GM23338 (cell line): ENCODE measurements at regions not wholly inside any gene's neighbourhood (a gene's known extent, or its start where the extent isn't known, plus 50 kb on each side); places are given as distances from the start of the nearest gene placed in this dataset.

Experiments
- ATAC-seq: fragments of 200-7000 bp; cut with Tn5 transposase; 3 replicates; pipeline ENCODE4 v1.9.1; 2020
- DNase-seq: peaks from one replicate; pipeline ENCODE4 v3.0.0-alpha.2; 2015; ENCODE audit warnings: low spot score
- H2AFZ ChIP-seq: fragments of 200-600 bp; sonication (generic); 2 replicates; pipeline ENCODE4 v1.8.0; 2016; ENCODE audit warnings: antibody characterized with exemption, mild to moderate bottlenecking, moderate library complexity
- H3F3A ChIP-seq: fragments of 200-600 bp; sonication (generic); replicated peaks from 2 replicates; pipeline ENCODE4 v1.8.0; 2017; ENCODE audit warnings: antibody characterized with exemption, mixed run types, low read depth
- H3K27ac ChIP-seq: fragments of 200-600 bp; sonication (generic); 2 replicates; pipeline ENCODE4 v1.6.1; 2016; ENCODE audit warnings: low read depth
- H3K27me3 ChIP-seq: fragments of 200-600 bp; sonication (generic); 2 replicates; pipeline ENCODE4 v1.8.0; 2016; ENCODE audit warnings: mild to moderate bottlenecking, mixed run types, moderate library complexity; ENCODE audit not compliant: insufficient read depth
- H3K36me3 ChIP-seq: fragments of 200-600 bp; sonication (generic); 2 replicates; pipeline ENCODE4 v1.8.0; 2016; ENCODE audit warnings: mild to moderate bottlenecking; ENCODE audit not compliant: insufficient read depth
- H3K4me1 ChIP-seq: fragments of 200-600 bp; sonication (generic); 2 replicates; pipeline ENCODE4 v1.8.0; 2016; ENCODE audit warnings: mild to moderate bottlenecking, moderate library complexity; ENCODE audit not compliant: insufficient read depth
- H3K4me2 ChIP-seq: fragments of 200-600 bp; sonication (generic); 2 replicates; pipeline ENCODE4 v1.7.1; 2017; ENCODE audit warnings: mixed run types
- H3K4me3 ChIP-seq: fragments of 200-600 bp; sonication (generic); 2 replicates; pipeline ENCODE4 v1.6.1; 2016; ENCODE audit warnings: mixed run types
- H3K79me2 ChIP-seq: fragments of 200-600 bp; sonication (generic); replicated peaks from 2 replicates; pipeline ENCODE4 v1.8.0; 2017; ENCODE audit warnings: mild to moderate bottlenecking; ENCODE audit not compliant: insufficient read depth
- H3K9me2 ChIP-seq: fragments of 200-600 bp; sonication (generic); 2 replicates; pipeline ENCODE4 v1.8.0; 2017; ENCODE audit not compliant: insufficient read depth
- H4K20me1 ChIP-seq: fragments of 200-600 bp; sonication (generic); replicated peaks from 2 replicates; pipeline ENCODE4 v1.8.0; 2017; ENCODE audit warnings: mild to moderate bottlenecking; ENCODE audit not compliant: insufficient read depth
- H3K27ac Mint-ChIP-seq: 2 replicates; pipeline ENCODE4 v1.8.0; 2020; ENCODE audit warnings: inconsistent platforms, mild to moderate bottlenecking, moderate library complexity, mixed read lengths
- H3K27me3 Mint-ChIP-seq: 3 replicates; pipeline ENCODE4 v1.8.0; 2022; ENCODE audit warnings: low read depth, mild to moderate bottlenecking, moderate library complexity, mixed read lengths, inconsistent platforms; ENCODE audit not compliant: insufficient read depth, poor library complexity
- H3K36me3 Mint-ChIP-seq: 3 replicates; pipeline ENCODE4 v1.8.0; 2021; ENCODE audit warnings: low read depth, mild to moderate bottlenecking, inconsistent platforms, moderate library complexity, mixed read lengths
- H3K4me1 Mint-ChIP-seq: 3 replicates; pipeline ENCODE4 v1.8.0; 2020; ENCODE audit warnings: mild to moderate bottlenecking, inconsistent platforms, mixed read lengths
- H3K4me3 Mint-ChIP-seq: 3 replicates; pipeline ENCODE4 v1.8.0; 2021; ENCODE audit warnings: moderate library complexity, mild to moderate bottlenecking, inconsistent platforms, mixed read lengths
- H3K9me3 Mint-ChIP-seq: 3 replicates; pipeline ENCODE4 v1.8.0; 2020; ENCODE audit warnings: moderate library complexity, mild to moderate bottlenecking, inconsistent platforms, mixed read lengths
- EZH2 ChIP-seq: fragments of 200-600 bp; sonication (generic); IDR thresholded peaks from one replicate; pipeline ENCODE4 v1.8.0; 2017; ENCODE audit warnings: antibody characterized with exemption, mild to moderate bottlenecking, low read depth; ENCODE audit not compliant: unreplicated experiment
- JUNB ChIP-seq: IDR thresholded peaks from one replicate; pipeline ENCODE4 v1.6.1; 2016; ENCODE audit warnings: antibody characterized with exemption; ENCODE audit not compliant: unreplicated experiment
- POLR2AphosphoS5 ChIP-seq: IDR thresholded peaks from 2 replicates; pipeline ENCODE4 v1.6.1; 2016; ENCODE audit warnings: antibody characterized with exemption, low read depth
- STAT1 ChIP-seq: IDR thresholded peaks from one replicate; pipeline ENCODE4 v1.6.1; 2016; ENCODE audit warnings: antibody characterized with exemption; ENCODE audit not compliant: unreplicated experiment
- ZNF114 ChIP-seq: fragments of 250-450 bp; sonication (Bioruptor Pico); IDR thresholded peaks from 2 replicates; pipeline ENCODE4 v1.5.0; 2020; ENCODE audit warnings: mild to moderate bottlenecking, moderate library complexity
- TF ChIP-seq, protein P1 (sequence below), 2 experiments: fragments of 200-600 bp in 1 of 2; sonication (generic) in 1 of 2; conservative IDR thresholded peaks; 2 replicates each; pipeline versions ENCODE4 v1.5.1 to v1.6.1; 2016 to 2017; ENCODE audit warnings: antibody characterized with exemption in 2 of 2, low read depth in 2 of 2, mild to moderate bottlenecking in 2 of 2, moderate library complexity in 1 of 2
- TF ChIP-seq, protein P2 (sequence below): fragments of 250-450 bp; sonication (Bioruptor Pico); IDR thresholded peaks from 2 replicates; pipeline ENCODE4 v1.5.0; 2020; ENCODE audit warnings: mild to moderate bottlenecking, moderate library complexity
- TF ChIP-seq, protein P3 (sequence below): IDR thresholded peaks from one replicate; pipeline ENCODE4 v1.6.1; 2018; ENCODE audit warnings: antibody characterized with exemption; ENCODE audit not compliant: unreplicated experiment

DNA sequence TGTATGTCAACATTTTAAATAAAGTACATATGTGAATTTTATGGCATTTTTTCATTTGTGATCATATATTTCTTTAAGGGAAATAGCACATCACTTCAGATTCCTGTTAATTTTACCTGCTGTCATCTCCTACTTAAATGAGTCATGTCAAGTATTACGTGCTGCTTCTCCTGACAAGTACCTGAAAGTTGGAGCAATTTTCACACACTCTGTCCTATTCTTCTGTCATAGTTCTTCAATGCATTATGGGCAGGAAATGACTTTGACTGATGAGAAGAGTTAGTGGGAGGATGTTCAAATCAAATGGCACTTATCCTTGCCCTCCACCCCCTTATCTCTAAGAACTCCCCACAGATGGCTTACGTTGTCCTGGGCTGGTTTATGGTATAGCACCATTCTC is 64.2 kb upstream of the SYTL5 start (continued):
- TF ChIP-seq, protein P1, sequence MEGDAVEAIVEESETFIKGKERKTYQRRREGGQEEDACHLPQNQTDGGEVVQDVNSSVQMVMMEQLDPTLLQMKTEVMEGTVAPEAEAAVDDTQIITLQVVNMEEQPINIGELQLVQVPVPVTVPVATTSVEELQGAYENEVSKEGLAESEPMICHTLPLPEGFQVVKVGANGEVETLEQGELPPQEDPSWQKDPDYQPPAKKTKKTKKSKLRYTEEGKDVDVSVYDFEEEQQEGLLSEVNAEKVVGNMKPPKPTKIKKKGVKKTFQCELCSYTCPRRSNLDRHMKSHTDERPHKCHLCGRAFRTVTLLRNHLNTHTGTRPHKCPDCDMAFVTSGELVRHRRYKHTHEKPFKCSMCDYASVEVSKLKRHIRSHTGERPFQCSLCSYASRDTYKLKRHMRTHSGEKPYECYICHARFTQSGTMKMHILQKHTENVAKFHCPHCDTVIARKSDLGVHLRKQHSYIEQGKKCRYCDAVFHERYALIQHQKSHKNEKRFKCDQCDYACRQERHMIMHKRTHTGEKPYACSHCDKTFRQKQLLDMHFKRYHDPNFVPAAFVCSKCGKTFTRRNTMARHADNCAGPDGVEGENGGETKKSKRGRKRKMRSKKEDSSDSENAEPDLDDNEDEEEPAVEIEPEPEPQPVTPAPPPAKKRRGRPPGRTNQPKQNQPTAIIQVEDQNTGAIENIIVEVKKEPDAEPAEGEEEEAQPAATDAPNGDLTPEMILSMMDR (conservative IDR thresholded peaks at IDR 0.05; ENCODE audit: low read depth in 2 of 2) = no peak

DNA sequence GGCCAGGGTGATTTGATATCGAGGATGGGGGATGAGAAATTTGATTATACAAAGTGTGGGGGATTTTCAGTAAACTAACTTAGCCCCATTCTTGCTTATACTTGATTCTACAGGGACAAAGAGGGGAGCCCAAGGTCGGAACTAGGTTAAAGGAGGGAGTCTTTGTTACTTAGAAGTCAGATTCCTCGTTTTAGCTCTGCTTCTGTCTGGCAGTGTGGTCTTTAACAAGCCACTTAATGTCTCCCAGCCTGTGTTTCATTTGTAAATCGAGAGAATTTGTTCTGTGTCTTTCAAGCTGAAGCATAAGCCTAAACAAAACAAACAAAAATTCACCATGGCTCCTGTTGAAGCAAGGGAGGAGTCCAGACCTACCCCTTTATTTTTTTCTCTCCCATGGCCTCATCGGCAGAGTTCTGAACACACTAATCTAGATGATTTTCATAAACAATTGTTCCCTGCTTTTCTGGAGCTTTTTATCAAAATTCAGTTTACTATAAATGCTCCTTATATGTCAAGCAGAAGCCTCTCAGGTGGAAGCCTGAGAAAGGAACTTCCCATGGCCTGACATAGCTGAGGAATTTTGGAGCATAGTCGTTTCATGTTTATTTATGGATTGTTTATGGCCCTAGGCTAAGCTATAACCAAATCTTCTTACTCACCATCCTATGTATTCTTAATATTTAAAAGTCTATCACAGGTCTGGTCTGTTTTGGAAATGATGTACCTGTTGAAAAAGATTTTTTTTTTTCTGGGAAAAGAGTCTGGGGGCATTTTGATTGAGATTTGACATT is 62.6 kb upstream of the SYTL5 start:
- Mint-ChIP-seq H3K4me3 (no peak overlapping the region), H3K27ac (no peak overlapping the region; the same call in none of the 2 replicates), H3K4me1 (peaks cover 12% of the 10 kb centered on the region), H3K9me3 (no peaks in the 10 kb centered on the region; the same call in 2 of the 3 replicates), H3K27me3 (no peaks in the 10 kb centered on the region), H3K36me3 (no peaks in the 10 kb centered on the region)
- no peaks in the 10 kb centered on the region for H3K27me3 ChIP-seq
- no peaks in the 10 kb centered on the region for H3K79me2 ChIP-seq
- H2AFZ ChIP-seq = no peak overlapping the region
- no peaks in the 10 kb centered on the region for H3K9me2 ChIP-seq
- H3K36me3 ChIP-seq = no peaks in the 10 kb centered on the region
- no peaks in the 10 kb centered on the region for H3F3A ChIP-seq
- ATAC-seq (no peak), DNase-seq (peak; percentile 3)
- H3K4me2 ChIP-seq = no peak overlapping the region; the same call in 1 of the 2 replicates
- H3K4me3 ChIP-seq = no peak overlapping the region
- H3K4me1 ChIP-seq = peaks cover 6% of the 10 kb centered on the region
- no peak overlapping the region for H3K27ac ChIP-seq
- H4K20me1 ChIP-seq = no peaks in the 10 kb centered on the region
- no peak for TF ChIP-seq EZH2
- no peak for TF ChIP-seq STAT1
- TF ChIP-seq, protein P2, sequence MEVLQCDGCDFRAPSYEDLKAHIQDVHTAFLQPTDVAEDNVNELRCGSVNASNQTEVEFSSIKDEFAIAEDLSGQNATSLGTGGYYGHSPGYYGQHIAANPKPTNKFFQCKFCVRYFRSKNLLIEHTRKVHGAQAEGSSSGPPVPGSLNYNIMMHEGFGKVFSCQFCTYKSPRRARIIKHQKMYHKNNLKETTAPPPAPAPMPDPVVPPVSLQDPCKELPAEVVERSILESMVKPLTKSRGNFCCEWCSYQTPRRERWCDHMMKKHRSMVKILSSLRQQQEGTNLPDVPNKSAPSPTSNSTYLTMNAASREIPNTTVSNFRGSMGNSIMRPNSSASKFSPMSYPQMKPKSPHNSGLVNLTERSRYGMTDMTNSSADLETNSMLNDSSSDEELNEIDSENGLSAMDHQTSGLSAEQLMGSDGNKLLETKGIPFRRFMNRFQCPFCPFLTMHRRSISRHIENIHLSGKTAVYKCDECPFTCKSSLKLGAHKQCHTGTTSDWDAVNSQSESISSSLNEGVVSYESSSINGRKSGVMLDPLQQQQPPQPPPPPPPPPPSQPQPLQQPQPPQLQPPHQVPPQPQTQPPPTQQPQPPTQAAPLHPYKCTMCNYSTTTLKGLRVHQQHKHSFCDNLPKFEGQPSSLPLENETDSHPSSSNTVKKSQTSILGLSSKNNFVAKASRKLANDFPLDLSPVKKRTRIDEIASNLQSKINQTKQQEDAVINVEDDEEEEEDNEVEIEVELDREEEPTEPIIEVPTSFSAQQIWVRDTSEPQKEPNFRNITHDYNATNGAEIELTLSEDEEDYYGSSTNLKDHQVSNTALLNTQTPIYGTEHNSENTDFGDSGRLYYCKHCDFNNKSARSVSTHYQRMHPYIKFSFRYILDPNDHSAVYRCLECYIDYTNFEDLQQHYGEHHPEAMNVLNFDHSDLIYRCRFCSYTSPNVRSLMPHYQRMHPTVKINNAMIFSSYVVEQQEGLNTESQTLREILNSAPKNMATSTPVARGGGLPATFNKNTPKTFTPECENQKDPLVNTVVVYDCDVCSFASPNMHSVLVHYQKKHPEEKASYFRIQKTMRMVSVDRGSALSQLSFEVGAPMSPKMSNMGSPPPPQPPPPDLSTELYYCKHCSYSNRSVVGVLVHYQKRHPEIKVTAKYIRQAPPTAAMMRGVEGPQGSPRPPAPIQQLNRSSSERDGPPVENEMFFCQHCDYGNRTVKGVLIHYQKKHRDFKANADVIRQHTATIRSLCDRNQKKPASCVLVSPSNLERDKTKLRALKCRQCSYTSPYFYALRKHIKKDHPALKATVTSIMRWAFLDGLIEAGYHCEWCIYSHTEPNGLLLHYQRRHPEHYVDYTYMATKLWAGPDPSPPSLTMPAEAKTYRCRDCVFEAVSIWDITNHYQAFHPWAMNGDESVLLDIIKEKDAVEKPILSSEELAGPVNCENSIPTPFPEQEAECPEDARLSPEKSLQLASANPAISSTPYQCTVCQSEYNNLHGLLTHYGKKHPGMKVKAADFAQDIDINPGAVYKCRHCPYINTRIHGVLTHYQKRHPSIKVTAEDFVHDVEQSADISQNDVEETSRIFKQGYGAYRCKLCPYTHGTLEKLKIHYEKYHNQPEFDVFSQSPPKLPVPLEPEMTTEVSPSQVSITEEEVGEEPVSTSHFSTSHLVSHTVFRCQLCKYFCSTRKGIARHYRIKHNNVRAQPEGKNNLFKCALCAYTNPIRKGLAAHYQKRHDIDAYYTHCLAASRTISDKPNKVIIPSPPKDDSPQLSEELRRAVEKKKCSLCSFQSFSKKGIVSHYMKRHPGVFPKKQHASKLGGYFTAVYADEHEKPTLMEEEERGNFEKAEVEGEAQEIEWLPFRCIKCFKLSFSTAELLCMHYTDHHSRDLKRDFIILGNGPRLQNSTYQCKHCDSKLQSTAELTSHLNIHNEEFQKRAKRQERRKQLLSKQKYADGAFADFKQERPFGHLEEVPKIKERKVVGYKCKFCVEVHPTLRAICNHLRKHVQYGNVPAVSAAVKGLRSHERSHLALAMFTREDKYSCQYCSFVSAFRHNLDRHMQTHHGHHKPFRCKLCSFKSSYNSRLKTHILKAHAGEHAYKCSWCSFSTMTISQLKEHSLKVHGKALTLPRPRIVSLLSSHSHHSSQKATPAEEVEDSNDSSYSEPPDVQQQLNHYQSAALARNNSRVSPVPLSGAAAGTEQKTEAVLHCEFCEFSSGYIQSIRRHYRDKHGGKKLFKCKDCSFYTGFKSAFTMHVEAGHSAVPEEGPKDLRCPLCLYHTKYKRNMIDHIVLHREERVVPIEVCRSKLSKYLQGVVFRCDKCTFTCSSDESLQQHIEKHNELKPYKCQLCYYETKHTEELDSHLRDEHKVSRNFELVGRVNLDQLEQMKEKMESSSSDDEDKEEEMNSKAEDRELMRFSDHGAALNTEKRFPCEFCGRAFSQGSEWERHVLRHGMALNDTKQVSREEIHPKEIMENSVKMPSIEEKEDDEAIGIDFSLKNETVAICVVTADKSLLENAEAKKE = no peak
- TF ChIP-seq, protein P3, sequence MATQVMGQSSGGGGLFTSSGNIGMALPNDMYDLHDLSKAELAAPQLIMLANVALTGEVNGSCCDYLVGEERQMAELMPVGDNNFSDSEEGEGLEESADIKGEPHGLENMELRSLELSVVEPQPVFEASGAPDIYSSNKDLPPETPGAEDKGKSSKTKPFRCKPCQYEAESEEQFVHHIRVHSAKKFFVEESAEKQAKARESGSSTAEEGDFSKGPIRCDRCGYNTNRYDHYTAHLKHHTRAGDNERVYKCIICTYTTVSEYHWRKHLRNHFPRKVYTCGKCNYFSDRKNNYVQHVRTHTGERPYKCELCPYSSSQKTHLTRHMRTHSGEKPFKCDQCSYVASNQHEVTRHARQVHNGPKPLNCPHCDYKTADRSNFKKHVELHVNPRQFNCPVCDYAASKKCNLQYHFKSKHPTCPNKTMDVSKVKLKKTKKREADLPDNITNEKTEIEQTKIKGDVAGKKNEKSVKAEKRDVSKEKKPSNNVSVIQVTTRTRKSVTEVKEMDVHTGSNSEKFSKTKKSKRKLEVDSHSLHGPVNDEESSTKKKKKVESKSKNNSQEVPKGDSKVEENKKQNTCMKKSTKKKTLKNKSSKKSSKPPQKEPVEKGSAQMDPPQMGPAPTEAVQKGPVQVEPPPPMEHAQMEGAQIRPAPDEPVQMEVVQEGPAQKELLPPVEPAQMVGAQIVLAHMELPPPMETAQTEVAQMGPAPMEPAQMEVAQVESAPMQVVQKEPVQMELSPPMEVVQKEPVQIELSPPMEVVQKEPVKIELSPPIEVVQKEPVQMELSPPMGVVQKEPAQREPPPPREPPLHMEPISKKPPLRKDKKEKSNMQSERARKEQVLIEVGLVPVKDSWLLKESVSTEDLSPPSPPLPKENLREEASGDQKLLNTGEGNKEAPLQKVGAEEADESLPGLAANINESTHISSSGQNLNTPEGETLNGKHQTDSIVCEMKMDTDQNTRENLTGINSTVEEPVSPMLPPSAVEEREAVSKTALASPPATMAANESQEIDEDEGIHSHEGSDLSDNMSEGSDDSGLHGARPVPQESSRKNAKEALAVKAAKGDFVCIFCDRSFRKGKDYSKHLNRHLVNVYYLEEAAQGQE = no peak
- TF ChIP-seq JUNB = no peak
- TF ChIP-seq, protein P1 (conservative IDR thresholded peaks at IDR 0.05; ENCODE audit: low read depth in 2 of 2) = no peak
- TF ChIP-seq POLR2AphosphoS5 = no peak
- no peak for TF ChIP-seq ZNF114 (CRISPR knock-in tag)
